Fibroblast of pulmonary artery (primary cell): ENCODE measurements at regions not wholly inside any gene's neighbourhood (a gene's known extent, or its start where the extent isn't known, plus 50 kb on each side); places are given as distances from the start of the nearest gene placed in this dataset.

Experiments
- DNase-seq: peaks from one replicate; pipeline ENCODE4 v3.0.0-alpha.2; 2010; ENCODE audit warnings: low read depth
- H3K4me3 ChIP-seq: replicated peaks from 2 replicates; pipeline ENCODE4 v1.5.1; 2011; ENCODE audit warnings: low read depth, mild to moderate bottlenecking, control low read depth, low read length, moderate library complexity
- TF ChIP-seq, protein P1 (sequence below): IDR thresholded peaks from 2 replicates; pipeline ENCODE4 v1.5.1; 2011; ENCODE audit warnings: mild to moderate bottlenecking, control low read depth, low read length, inconsistent platforms; ENCODE audit errors: missing control alignments

- DNase-seq, result no peak
- no peak overlapping the region for H3K4me3 ChIP-seq
- TF ChIP-seq, protein P1, sequence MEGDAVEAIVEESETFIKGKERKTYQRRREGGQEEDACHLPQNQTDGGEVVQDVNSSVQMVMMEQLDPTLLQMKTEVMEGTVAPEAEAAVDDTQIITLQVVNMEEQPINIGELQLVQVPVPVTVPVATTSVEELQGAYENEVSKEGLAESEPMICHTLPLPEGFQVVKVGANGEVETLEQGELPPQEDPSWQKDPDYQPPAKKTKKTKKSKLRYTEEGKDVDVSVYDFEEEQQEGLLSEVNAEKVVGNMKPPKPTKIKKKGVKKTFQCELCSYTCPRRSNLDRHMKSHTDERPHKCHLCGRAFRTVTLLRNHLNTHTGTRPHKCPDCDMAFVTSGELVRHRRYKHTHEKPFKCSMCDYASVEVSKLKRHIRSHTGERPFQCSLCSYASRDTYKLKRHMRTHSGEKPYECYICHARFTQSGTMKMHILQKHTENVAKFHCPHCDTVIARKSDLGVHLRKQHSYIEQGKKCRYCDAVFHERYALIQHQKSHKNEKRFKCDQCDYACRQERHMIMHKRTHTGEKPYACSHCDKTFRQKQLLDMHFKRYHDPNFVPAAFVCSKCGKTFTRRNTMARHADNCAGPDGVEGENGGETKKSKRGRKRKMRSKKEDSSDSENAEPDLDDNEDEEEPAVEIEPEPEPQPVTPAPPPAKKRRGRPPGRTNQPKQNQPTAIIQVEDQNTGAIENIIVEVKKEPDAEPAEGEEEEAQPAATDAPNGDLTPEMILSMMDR, result no peak
Observed at GRCh38 chr14:44286201-44286600, 220.9 kb downstream of the FSCB start.

- no peak for DNase-seq
- TF ChIP-seq, protein P1, result no peak
- H3K4me3 ChIP-seq, result no peak overlapping the region
Observed at GRCh38 chr14:44283836-44284235, 223.2 kb downstream of the FSCB start.

DNA sequence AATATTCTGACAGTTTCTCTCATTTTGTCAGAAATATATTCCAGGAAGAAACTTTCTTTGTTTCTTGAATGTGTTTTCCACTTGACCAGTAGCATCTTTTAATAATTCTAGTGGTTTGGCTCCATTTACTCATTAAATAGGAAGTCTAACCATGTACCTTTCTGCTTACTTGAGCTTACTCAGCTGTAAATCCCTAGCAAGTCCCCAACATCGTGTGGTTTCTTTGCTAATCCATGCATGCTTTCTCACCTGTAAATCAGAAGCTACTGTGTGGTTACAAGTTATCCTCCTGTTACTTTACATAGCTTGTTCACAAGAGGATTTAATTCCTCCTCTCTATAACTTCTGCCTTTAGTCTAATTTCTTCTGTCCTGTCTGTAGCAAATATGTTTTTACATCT is 227.7 kb downstream of the FSCB start:
- TF ChIP-seq, protein P1, result no peak
- DNase-seq, result no peak
- H3K4me3 ChIP-seq, result no peak overlapping the region

DNA sequence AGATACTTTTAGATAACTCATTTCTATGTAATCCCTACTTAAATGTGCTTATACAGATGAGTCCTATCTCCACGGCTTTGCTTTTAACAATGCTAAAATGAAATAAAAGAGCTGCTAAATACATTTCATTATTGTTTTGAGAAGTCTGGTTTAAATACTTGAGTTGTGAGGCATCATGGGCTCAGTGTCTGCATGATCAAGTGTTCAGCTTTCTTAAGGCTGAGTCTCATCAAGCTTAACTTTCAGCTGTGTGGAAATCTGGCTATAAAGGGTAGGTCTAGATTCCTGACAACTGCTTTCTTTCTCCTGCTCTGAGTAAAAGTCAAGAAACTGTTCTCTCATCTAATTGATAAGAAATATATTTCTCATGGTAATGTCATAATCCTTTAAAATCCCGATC is 235.4 kb downstream of the FSCB start:
- TF ChIP-seq, protein P1, result no peak
- peak; percentile 20 for DNase-seq
- no peak overlapping the region for H3K4me3 ChIP-seq

DNA sequence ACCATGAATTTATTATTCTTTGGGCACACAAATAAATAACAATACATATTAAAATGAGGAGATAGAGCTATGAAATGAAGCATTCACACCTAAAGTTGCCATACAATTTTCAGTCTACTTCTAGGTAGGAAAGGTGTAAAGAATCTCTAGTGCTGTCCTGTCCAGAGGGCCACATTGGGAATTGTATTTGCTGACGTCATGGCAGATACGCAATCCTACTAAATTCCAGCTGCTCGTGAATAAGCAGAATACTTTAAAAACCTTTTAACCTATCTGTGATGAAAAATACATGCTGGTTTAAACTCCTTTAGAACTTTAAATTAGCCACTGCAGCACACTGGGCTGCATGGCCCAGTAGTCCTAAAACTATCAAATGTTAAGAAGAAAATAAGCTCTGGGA is 236.1 kb downstream of the FSCB start:
- no peak for DNase-seq
- TF ChIP-seq, protein P1, result no peak
- H3K4me3 ChIP-seq, result no peak overlapping the region

DNA sequence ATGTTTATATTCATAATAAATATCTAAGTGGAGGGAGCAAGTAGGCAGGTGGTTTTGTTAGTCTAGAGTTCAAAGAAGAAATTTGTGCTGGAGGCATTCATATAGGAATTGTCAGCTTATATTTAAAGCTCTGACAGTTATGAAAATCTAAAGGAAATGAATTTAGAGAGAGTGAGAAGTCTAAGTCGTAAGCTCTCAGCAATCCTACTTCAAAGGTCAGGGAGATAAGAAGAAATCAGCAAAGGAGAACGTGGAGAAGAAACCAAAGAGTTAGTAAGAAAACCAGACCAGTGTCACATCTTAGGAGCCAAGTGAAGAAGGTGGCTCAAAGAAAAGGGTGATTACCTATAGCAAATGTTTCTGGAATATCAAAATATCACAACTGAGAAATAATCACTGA is 241.8 kb downstream of the FSCB start:
- H3K4me3 ChIP-seq, result no peak overlapping the region
- no peak for DNase-seq
- TF ChIP-seq, protein P1, result no peak

DNA sequence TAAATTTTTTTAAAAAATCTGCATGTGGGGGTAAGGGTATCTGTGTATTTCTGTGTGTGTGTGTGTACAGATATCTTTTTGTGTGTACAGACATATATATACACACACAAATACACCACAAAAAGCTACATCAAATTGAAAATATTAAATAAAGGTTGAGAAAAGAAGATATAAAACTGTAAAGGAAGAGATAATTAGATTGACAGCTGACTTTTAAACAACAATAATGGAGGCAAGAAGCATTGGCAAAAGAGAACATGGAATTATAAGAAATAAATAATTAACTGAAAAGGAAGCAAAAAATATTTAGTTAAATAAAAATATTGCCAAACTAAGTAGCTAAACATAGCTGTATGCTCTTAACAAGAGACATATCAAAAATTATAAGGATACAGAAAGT is 291.4 kb downstream of the FSCB start:
- no peak for DNase-seq
- no peak overlapping the region for H3K4me3 ChIP-seq
- TF ChIP-seq, protein P1, result no peak
